Activated CD8-positive, alpha-beta T cell treated with anti-CD3 and anti-CD28 coated beads for 36 hours (primary cell): ENCODE measurements at regions not wholly inside any gene's neighbourhood (a gene's known extent, or its start where the extent isn't known, plus 50 kb on each side); places are given as distances from the start of the nearest gene placed in this dataset.

Source experiments
- ATAC-seq: fragments of 200-7000 bp; cut with Tn5 transposase; one replicate; pipeline ENCODE4 v1.10.0; 2021; ENCODE audit warnings: mild to moderate bottlenecking, moderate library complexity
- CTCF ChIA-PET: fragments of 350-600 bp; sonication (Branson Sonifier 250); formaldehyde crosslinking; loops from one replicate; lab custom pipeline; 2021; ENCODE audit warnings: antibody characterized with exemption; lab: Charles Lee
- POLR2A ChIA-PET: fragments of 350-600 bp; sonication (Branson Sonifier 250); formaldehyde crosslinking; loops from one replicate; lab custom pipeline; 2021; ENCODE audit warnings: antibody characterized with exemption; lab: Charles Lee
- DNase-seq: peaks from one replicate; pipeline ENCODE4 v3.0.0-alpha.2; 2020
- H3K27ac Mint-ChIP-seq: one replicate; pipeline ENCODE4 v1.8.0; 2021; ENCODE audit warnings: mild to moderate bottlenecking, mixed read lengths
- H3K27me3 Mint-ChIP-seq: one replicate; pipeline ENCODE4 v1.8.0; 2021; ENCODE audit warnings: mixed read lengths
- H3K36me3 Mint-ChIP-seq: one replicate; pipeline ENCODE4 v1.8.0; 2021; ENCODE audit warnings: low read depth, mixed read lengths
- H3K4me1 Mint-ChIP-seq: one replicate; pipeline ENCODE4 v1.8.0; 2021; ENCODE audit warnings: low read depth, mixed read lengths
- H3K4me3 Mint-ChIP-seq: one replicate; pipeline ENCODE4 v1.8.0; 2021; ENCODE audit warnings: mild to moderate bottlenecking, moderate library complexity, mixed read lengths
- H3K9me3 Mint-ChIP-seq: one replicate; pipeline ENCODE4 v1.8.0; 2021; ENCODE audit warnings: mixed read lengths
- intact Hi-C: fragments of 100-400 bp; cut with micrococcal nuclease; formaldehyde crosslinking; loops from one replicate; pipeline ENCODE4 v1.10.0; 2022
- TF ChIP-seq, protein P1 (sequence below): fragments of 200-600 bp; IDR thresholded peaks from one replicate; pipeline ENCODE4 v1.8.0; 2022; ENCODE audit warnings: antibody characterized with exemption, mild to moderate bottlenecking

DNA sequence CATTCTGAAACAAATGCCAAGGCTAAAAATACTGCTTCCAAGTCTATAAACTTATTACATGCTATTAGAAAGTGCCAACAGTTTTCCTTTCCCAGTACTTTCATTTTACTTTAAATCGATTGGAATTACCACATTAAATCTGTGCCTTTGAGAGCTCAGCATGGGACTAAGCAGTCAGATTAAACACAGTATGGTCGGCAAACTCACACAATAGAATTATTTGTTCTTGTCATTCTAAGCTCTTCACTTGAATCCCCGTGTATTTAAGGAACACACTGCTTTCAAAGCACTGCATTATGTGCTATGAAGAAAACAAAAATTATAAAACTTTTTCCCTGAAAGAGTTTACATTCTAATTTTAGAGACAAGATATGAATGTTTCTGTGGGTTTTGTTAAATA is 444.4 kb upstream of the SLC39A10 start:
- no peaks in the 10 kb centered on the region for H3K27me3 Mint-ChIP-seq
- H3K4me1 Mint-ChIP-seq = no peaks in the 10 kb centered on the region
- intact Hi-C loops = no loop called here
- H3K36me3 Mint-ChIP-seq = no peaks in the 10 kb centered on the region
- DNase-seq (no peak), ATAC-seq (no peak)
- POLR2A ChIA-PET = no interaction called here
- TF ChIP-seq, protein P1, sequence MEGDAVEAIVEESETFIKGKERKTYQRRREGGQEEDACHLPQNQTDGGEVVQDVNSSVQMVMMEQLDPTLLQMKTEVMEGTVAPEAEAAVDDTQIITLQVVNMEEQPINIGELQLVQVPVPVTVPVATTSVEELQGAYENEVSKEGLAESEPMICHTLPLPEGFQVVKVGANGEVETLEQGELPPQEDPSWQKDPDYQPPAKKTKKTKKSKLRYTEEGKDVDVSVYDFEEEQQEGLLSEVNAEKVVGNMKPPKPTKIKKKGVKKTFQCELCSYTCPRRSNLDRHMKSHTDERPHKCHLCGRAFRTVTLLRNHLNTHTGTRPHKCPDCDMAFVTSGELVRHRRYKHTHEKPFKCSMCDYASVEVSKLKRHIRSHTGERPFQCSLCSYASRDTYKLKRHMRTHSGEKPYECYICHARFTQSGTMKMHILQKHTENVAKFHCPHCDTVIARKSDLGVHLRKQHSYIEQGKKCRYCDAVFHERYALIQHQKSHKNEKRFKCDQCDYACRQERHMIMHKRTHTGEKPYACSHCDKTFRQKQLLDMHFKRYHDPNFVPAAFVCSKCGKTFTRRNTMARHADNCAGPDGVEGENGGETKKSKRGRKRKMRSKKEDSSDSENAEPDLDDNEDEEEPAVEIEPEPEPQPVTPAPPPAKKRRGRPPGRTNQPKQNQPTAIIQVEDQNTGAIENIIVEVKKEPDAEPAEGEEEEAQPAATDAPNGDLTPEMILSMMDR = no peak
- no peak overlapping the region for H3K27ac Mint-ChIP-seq
- H3K9me3 Mint-ChIP-seq = no peaks in the 10 kb centered on the region
- CTCF ChIA-PET = interaction anchor here (1.4 kb wide), 1 partner anchor 13 kb away, joined by 3 read pairs; no protein-coding TSS in a partner anchor
- H3K4me3 Mint-ChIP-seq = no peak overlapping the region

GRCh38 chr2:195202163-195202845 is 454.7 kb upstream of the SLC39A10 start:
- peaks cover 19% of the 10 kb centered on the region for H3K4me1 Mint-ChIP-seq
- H3K27ac Mint-ChIP-seq = no peak overlapping the region
- H3K9me3 Mint-ChIP-seq = no peaks in the 10 kb centered on the region
- H3K36me3 Mint-ChIP-seq = no peaks in the 10 kb centered on the region
- peak; percentile 64 for ATAC-seq
- no peak overlapping the region for H3K4me3 Mint-ChIP-seq
- no peaks in the 10 kb centered on the region for H3K27me3 Mint-ChIP-seq
- TF ChIP-seq, protein P1 = no peak
- ChIA-PET POLR2A (no interaction called here), CTCF (no interaction called here)
- peak; percentile 39 for DNase-seq
- intact Hi-C loops = no loop called here

GRCh38 chr2:195199864-195200263 is 457.2 kb upstream of the SLC39A10 start:
- Mint-ChIP-seq H3K4me1 (peaks cover 19% of the 10 kb centered on the region), H3K27ac (no peak overlapping the region), H3K4me3 (no peak overlapping the region), H3K27me3 (no peaks in the 10 kb centered on the region), H3K9me3 (no peaks in the 10 kb centered on the region), H3K36me3 (no peaks in the 10 kb centered on the region)
- no peak for ATAC-seq
- ChIA-PET CTCF (interaction anchor here (1.0 kb wide), 1 partner anchor 12 kb away, joined by 3 read pairs; no protein-coding TSS in a partner anchor), POLR2A (no interaction called here)
- DNase-seq = no peak
- TF ChIP-seq, protein P1 = no peak
- intact Hi-C loops = no loop called here

GRCh38 chr2:195181059-195181705 is 475.8 kb upstream of the SLC39A10 start:
- no peak overlapping the region for H3K27ac Mint-ChIP-seq
- no peaks in the 10 kb centered on the region for H3K4me1 Mint-ChIP-seq
- TF ChIP-seq, protein P1 = no peak
- POLR2A ChIA-PET = no interaction called here
- intact Hi-C loops = no loop called here
- H3K27me3 Mint-ChIP-seq = no peaks in the 10 kb centered on the region
- no peak for ATAC-seq
- no peak overlapping the region for H3K4me3 Mint-ChIP-seq
- CTCF ChIA-PET = no interaction called here
- no peaks in the 10 kb centered on the region for H3K9me3 Mint-ChIP-seq
- no peak for DNase-seq
- no peaks in the 10 kb centered on the region for H3K36me3 Mint-ChIP-seq

GRCh38 chr2:195168369-195168768 is 488.7 kb upstream of the SLC39A10 start:
- Mint-ChIP-seq H3K4me1 (peaks cover 6% of the 10 kb centered on the region), H3K27ac (no peak overlapping the region), H3K4me3 (no peak overlapping the region), H3K27me3 (no peaks in the 10 kb centered on the region), H3K9me3 (no peaks in the 10 kb centered on the region), H3K36me3 (no peaks in the 10 kb centered on the region)
- no peak for ATAC-seq
- DNase-seq = no peak
- CTCF ChIA-PET = no interaction called here
- intact Hi-C loops = no loop called here
- POLR2A ChIA-PET = no interaction called here
- TF ChIP-seq, protein P1 = no peak
